ENCODE measurements at regions not wholly inside any gene's neighbourhood (a gene's known extent, or its start where the extent isn't known, plus 50 kb on each side); places are given as distances from the start of the nearest gene placed in this dataset.
"Not testable (repeated sequence)": the region's sequence is repeated elsewhere in the genome, so short reads cannot be mapped to it uniquely, and the experiment has no call there.

- no peak for DNase-seq
Measured at GRCh38 chr3:144645300-144645699, 673.7 kb downstream of the DIPK2A start.

- DNase-seq: no peak
Measured at GRCh38 chr3:144650380-144650779, 678.8 kb downstream of the DIPK2A start.

GRCh38 chr3:144652573-144652972 is 681.0 kb downstream of the DIPK2A start:
- DNase-seq: peak; percentile 57

GRCh38 chr3:144655423-144655822 is 683.8 kb downstream of the DIPK2A start:
- no peak for DNase-seq

- DNase-seq: no peak
Measured at GRCh38 chr3:144660186-144660585, 688.6 kb downstream of the DIPK2A start.

- DNase-seq: no peak
Measured at GRCh38 chr3:144662729-144663128, 691.1 kb downstream of the DIPK2A start.

- DNase-seq: no peak
Measured at GRCh38 chr3:144663456-144664436, 692.1 kb downstream of the DIPK2A start.

GRCh38 chr3:144665567-144666053 is 694.0 kb downstream of the DIPK2A start:
- no peak for DNase-seq

- DNase-seq: no peak
Measured at GRCh38 chr3:144670571-144670970, 698.9 kb downstream of the DIPK2A start.

GRCh38 chr3:144677103-144677502 is 705.5 kb downstream of the DIPK2A start:
- peak; percentile 55 for DNase-seq

- no peak for DNase-seq
Measured at GRCh38 chr3:144683065-144683464, 711.4 kb downstream of the DIPK2A start.

GRCh38 chr3:144687862-144688261 is 716.2 kb downstream of the DIPK2A start:
- DNase-seq: peak; percentile 7

- DNase-seq: no peak
Measured at GRCh38 chr3:144692488-144692887, 720.9 kb downstream of the DIPK2A start.

GRCh38 chr3:144708437-144708836 is 736.8 kb downstream of the DIPK2A start:
- DNase-seq: no peak

GRCh38 chr3:144737281-144737680 is 765.7 kb downstream of the DIPK2A start:
- DNase-seq: no peak

GRCh38 chr3:144743225-144743668 is 771.6 kb downstream of the DIPK2A start:
- no peak for DNase-seq

- DNase-seq: no peak
Measured at GRCh38 chr3:144744473-144744872, 772.9 kb downstream of the DIPK2A start.

GRCh38 chr3:144746631-144747030 is 775.0 kb downstream of the DIPK2A start:
- no peak for DNase-seq

- not testable (repeated sequence) for DNase-seq
Measured at GRCh38 chr3:144749536-144750253, 778.1 kb downstream of the DIPK2A start.

GRCh38 chr3:144754076-144754783 is 782.6 kb downstream of the DIPK2A start:
- no peak for DNase-seq

GRCh38 chr3:144756704-144757440 is 785.2 kb downstream of the DIPK2A start:
- DNase-seq: no peak

GRCh38 chr3:144760831-144761230 is 789.2 kb downstream of the DIPK2A start:
- peak; percentile 10 for DNase-seq

Measured in fibroblast of skin of abdomen (primary cell).